OCI-LY7 (cell line): ENCODE measurements at regions not wholly inside any gene's neighbourhood (a gene's known extent, or its start where the extent isn't known, plus 50 kb on each side); places are given as distances from the start of the nearest gene placed in this dataset.

ENCODE experiments used
- CTCF ChIP-seq: fragments of 200-600 bp; sonication (generic); conservative IDR thresholded peaks from 2 replicates; pipeline ENCODE4 v1.5.1; 2014; ENCODE audit warnings: mild to moderate bottlenecking, antibody characterized with exemption, low read length, moderate library complexity, mixed read lengths
- EZH2phosphoT487 ChIP-seq: fragments of 200-600 bp; sonication (generic); IDR thresholded peaks from 2 replicates; pipeline ENCODE4 v1.6.1; 2018; ENCODE audit warnings: low read depth, borderline replicate concordance, mild to moderate bottlenecking, mixed run types, antibody characterized with exemption, low read length, moderate library complexity, mixed read lengths

DNA sequence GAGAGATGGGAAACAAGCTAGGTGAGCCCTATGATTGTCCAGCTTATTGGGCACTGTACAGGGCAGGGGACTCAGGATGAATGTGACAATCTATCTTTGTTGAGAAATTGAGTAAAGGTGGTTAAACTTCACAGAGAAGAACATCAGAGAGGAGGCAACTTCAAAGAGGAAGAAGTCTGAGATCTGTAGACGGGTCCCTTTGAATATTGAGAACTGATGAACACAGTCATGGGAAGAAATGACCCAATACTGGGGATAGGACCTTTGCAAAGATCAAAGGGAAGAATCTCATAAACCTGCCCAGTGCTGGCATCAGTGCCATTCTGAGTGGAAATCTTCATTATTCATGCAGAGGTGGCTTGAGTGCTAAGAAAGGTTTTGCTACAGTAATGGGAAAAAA lies 569.7 kb upstream of the KCNMB2 start:
- no peak for TF ChIP-seq CTCF
- no peak for TF ChIP-seq EZH2phosphoT487
